Activated CD8-positive, alpha-beta T cell treated with anti-CD3 and anti-CD28 coated beads for 36 hours (primary cell): ENCODE measurements at regions not wholly inside any gene's neighbourhood (a gene's known extent, or its start where the extent isn't known, plus 50 kb on each side); places are given as distances from the start of the nearest gene placed in this dataset.

ENCODE experiments used
- ATAC-seq: fragments of 200-7000 bp; cut with Tn5 transposase; one replicate; pipeline ENCODE4 v1.10.0; 2021; ENCODE audit warnings: mild to moderate bottlenecking, moderate library complexity
- CTCF ChIA-PET: fragments of 350-600 bp; sonication (Branson Sonifier 250); formaldehyde crosslinking; loops from one replicate; lab custom pipeline; 2021; ENCODE audit warnings: antibody characterized with exemption; lab: Charles Lee
- POLR2A ChIA-PET: fragments of 350-600 bp; sonication (Branson Sonifier 250); formaldehyde crosslinking; loops from one replicate; lab custom pipeline; 2021; ENCODE audit warnings: antibody characterized with exemption; lab: Charles Lee
- DNase-seq: peaks from one replicate; pipeline ENCODE4 v3.0.0-alpha.2; 2020
- H3K27ac Mint-ChIP-seq: one replicate; pipeline ENCODE4 v1.8.0; 2021; ENCODE audit warnings: mild to moderate bottlenecking, mixed read lengths
- H3K27me3 Mint-ChIP-seq: one replicate; pipeline ENCODE4 v1.8.0; 2021; ENCODE audit warnings: mixed read lengths
- H3K36me3 Mint-ChIP-seq: one replicate; pipeline ENCODE4 v1.8.0; 2021; ENCODE audit warnings: low read depth, mixed read lengths
- H3K4me1 Mint-ChIP-seq: one replicate; pipeline ENCODE4 v1.8.0; 2021; ENCODE audit warnings: low read depth, mixed read lengths
- H3K4me3 Mint-ChIP-seq: one replicate; pipeline ENCODE4 v1.8.0; 2021; ENCODE audit warnings: mild to moderate bottlenecking, moderate library complexity, mixed read lengths
- H3K9me3 Mint-ChIP-seq: one replicate; pipeline ENCODE4 v1.8.0; 2021; ENCODE audit warnings: mixed read lengths
- CTCF ChIP-seq: fragments of 200-600 bp; IDR thresholded peaks from one replicate; pipeline ENCODE4 v1.8.0; 2022; ENCODE audit warnings: antibody characterized with exemption, mild to moderate bottlenecking
- intact Hi-C: fragments of 100-400 bp; cut with micrococcal nuclease; formaldehyde crosslinking; loops from one replicate; pipeline ENCODE4 v1.10.0; 2022

GRCh38 chr21:38915546-38915945 is 109.8 kb downstream of the ETS2 start:
- CTCF ChIA-PET, result interaction anchor here (0.6 to 1.0 kb wide), 2 partner anchors 21 to 44 kb away, joined by 3 read pairs; no protein-coding TSS in a partner anchor
- intact Hi-C loops, result no loop called here

GRCh38 chr21:38914528-38915293 is 109.0 kb downstream of the ETS2 start:
- H3K27me3 Mint-ChIP-seq, result peaks cover 7% of the 10 kb centered on the region
- ChIA-PET CTCF (interaction anchor here (0.6 to 1.0 kb wide), 2 partner anchors 22 to 45 kb away, joined by 3 read pairs; no protein-coding TSS in a partner anchor), POLR2A (no interaction called here)
- H3K4me1 Mint-ChIP-seq, result peaks cover 5% of the 10 kb centered on the region
- intact Hi-C loops, result no loop called here
- H3K27ac Mint-ChIP-seq, result no peak overlapping the region
- no peak overlapping the region for H3K4me3 Mint-ChIP-seq
- ATAC-seq (peak; percentile 68), DNase-seq (peak; percentile 38)
- no peaks in the 10 kb centered on the region for H3K9me3 Mint-ChIP-seq
- H3K36me3 Mint-ChIP-seq, result no peaks in the 10 kb centered on the region
- TF ChIP-seq CTCF, result no peak

More at GRCh38 chr21:38915546-38915945, 109.8 kb downstream of the ETS2 start:
- Mint-ChIP-seq H3K36me3 (no peaks in the 10 kb centered on the region), H3K27me3 (peaks cover 7% of the 10 kb centered on the region), H3K27ac (no peak overlapping the region), H3K4me3 (no peak overlapping the region), H3K4me1 (peaks cover 5% of the 10 kb centered on the region), H3K9me3 (no peaks in the 10 kb centered on the region)
- ATAC-seq (no peak), DNase-seq (no peak)
- TF ChIP-seq CTCF, result no peak
- POLR2A ChIA-PET, result no interaction called here

GRCh38 chr21:38913893-38914527 is 108.3 kb downstream of the ETS2 start:
- H3K9me3 Mint-ChIP-seq, result no peaks in the 10 kb centered on the region
- no peaks in the 10 kb centered on the region for H3K36me3 Mint-ChIP-seq
- peaks cover 7% of the 10 kb centered on the region for H3K27me3 Mint-ChIP-seq
- H3K4me3 Mint-ChIP-seq, result no peak overlapping the region
- ATAC-seq (peak; percentile 15), DNase-seq (no peak)
- H3K4me1 Mint-ChIP-seq, result peaks cover 5% of the 10 kb centered on the region
- intact Hi-C loops, result no loop called here
- CTCF ChIA-PET, result no interaction called here
- TF ChIP-seq CTCF, result no peak
- POLR2A ChIA-PET, result no interaction called here
- no peak overlapping the region for H3K27ac Mint-ChIP-seq

- Mint-ChIP-seq H3K36me3 (no peaks in the 10 kb centered on the region), H3K27ac (no peak overlapping the region), H3K4me1 (peaks cover 5% of the 10 kb centered on the region), H3K9me3 (no peaks in the 10 kb centered on the region), H3K4me3 (no peak overlapping the region), H3K27me3 (peaks cover 7% of the 10 kb centered on the region)
- DNase-seq (peak; percentile 12), ATAC-seq (peak; percentile 35)
- CTCF ChIA-PET, result no interaction called here
- TF ChIP-seq CTCF, result no peak
- intact Hi-C loops, result no loop called here
- POLR2A ChIA-PET, result no interaction called here
Measured at GRCh38 chr21:38913120-38913892, 107.6 kb downstream of the ETS2 start.

- ChIA-PET POLR2A (no interaction called here), CTCF (no interaction called here)
- Mint-ChIP-seq H3K27me3 (peaks cover 7% of the 10 kb centered on the region), H3K27ac (no peak overlapping the region), H3K9me3 (no peaks in the 10 kb centered on the region), H3K36me3 (no peaks in the 10 kb centered on the region), H3K4me3 (no peak overlapping the region), H3K4me1 (peaks cover 5% of the 10 kb centered on the region)
- no peak for TF ChIP-seq CTCF
- DNase-seq, result no peak
- ATAC-seq, result no peak
- intact Hi-C loops, result no loop called here
Measured at GRCh38 chr21:38912789-38913119, 107.0 kb downstream of the ETS2 start.
